ENCODE measurements at regions not wholly inside any gene's neighbourhood (a gene's known extent, or its start where the extent isn't known, plus 50 kb on each side); places are given as distances from the start of the nearest gene placed in this dataset.

- H3K4me3 ChIP-seq (ENCODE audit: low read depth, low read length) = no peak overlapping the region
- TF ChIP-seq CTCF (IDR thresholded peaks at IDR 0.05; ENCODE audit: insufficient read depth, low read length) = no peak
- no peak for DNase-seq (ENCODE audit: low read depth)
These were observed 293.3 kb upstream of the GRIA3 start for GRCh38 chrX:122890729-122891128.

- no peak for DNase-seq (ENCODE audit: low read depth)
- TF ChIP-seq CTCF (IDR thresholded peaks at IDR 0.05; ENCODE audit: insufficient read depth, low read length) = no peak
- H3K4me3 ChIP-seq (ENCODE audit: low read depth, low read length) = no peak overlapping the region
These were observed 277.4 kb upstream of the GRIA3 start for GRCh38 chrX:122906726-122907125.

GRCh38 chrX:122907375-122907774, 276.7 kb upstream of the GRIA3 start:
- no peak overlapping the region for H3K4me3 ChIP-seq (ENCODE audit: low read depth, low read length)
- DNase-seq (ENCODE audit: low read depth) = no peak
- no peak for TF ChIP-seq CTCF (IDR thresholded peaks at IDR 0.05; ENCODE audit: insufficient read depth, low read length)

- no peak for TF ChIP-seq CTCF (IDR thresholded peaks at IDR 0.05; ENCODE audit: insufficient read depth, low read length)
- no peak overlapping the region for H3K4me3 ChIP-seq (ENCODE audit: low read depth, low read length)
- no peak for DNase-seq (ENCODE audit: low read depth)
These were observed 273.4 kb upstream of the GRIA3 start for GRCh38 chrX:122910697-122911096.

GRCh38 chrX:122913134-122913533, 270.9 kb upstream of the GRIA3 start:
- no peak overlapping the region for H3K4me3 ChIP-seq (ENCODE audit: low read depth, low read length)
- no peak for DNase-seq (ENCODE audit: low read depth)

GRCh38 chrX:122913764-122914163, 270.3 kb upstream of the GRIA3 start:
- no peak for TF ChIP-seq CTCF (IDR thresholded peaks at IDR 0.05; ENCODE audit: insufficient read depth, low read length)
- no peak for DNase-seq (ENCODE audit: low read depth)

More at GRCh38 chrX:122913134-122913533, 270.9 kb upstream of the GRIA3 start:
- no peak for TF ChIP-seq CTCF (IDR thresholded peaks at IDR 0.05; ENCODE audit: insufficient read depth, low read length)

GRCh38 chrX:122914256-122914655, 269.8 kb upstream of the GRIA3 start:
- DNase-seq (ENCODE audit: low read depth) = no peak
- H3K4me3 ChIP-seq (ENCODE audit: low read depth, low read length) = no peak overlapping the region
- no peak for TF ChIP-seq CTCF (IDR thresholded peaks at IDR 0.05; ENCODE audit: insufficient read depth, low read length)

More at GRCh38 chrX:122913764-122914163, 270.3 kb upstream of the GRIA3 start:
- H3K4me3 ChIP-seq (ENCODE audit: low read depth, low read length) = no peak overlapping the region

Data from fibroblast of the aortic adventitia (primary cell).